NCI-H748 (cell line): ENCODE measurements at regions not wholly inside any gene's neighbourhood (a gene's known extent, or its start where the extent isn't known, plus 50 kb on each side); places are given as distances from the start of the nearest gene placed in this dataset.
"Not testable (repeated sequence)": the region's sequence is repeated elsewhere in the genome, so short reads cannot be mapped to it uniquely, and the experiment has no call there.

Source experiments
- DNase-seq: peaks from one replicate; lab custom pipeline; 2025; ENCODE audit not compliant: unreplicated experiment; lab: John Stamatoyannopoulos, UW

DNA sequence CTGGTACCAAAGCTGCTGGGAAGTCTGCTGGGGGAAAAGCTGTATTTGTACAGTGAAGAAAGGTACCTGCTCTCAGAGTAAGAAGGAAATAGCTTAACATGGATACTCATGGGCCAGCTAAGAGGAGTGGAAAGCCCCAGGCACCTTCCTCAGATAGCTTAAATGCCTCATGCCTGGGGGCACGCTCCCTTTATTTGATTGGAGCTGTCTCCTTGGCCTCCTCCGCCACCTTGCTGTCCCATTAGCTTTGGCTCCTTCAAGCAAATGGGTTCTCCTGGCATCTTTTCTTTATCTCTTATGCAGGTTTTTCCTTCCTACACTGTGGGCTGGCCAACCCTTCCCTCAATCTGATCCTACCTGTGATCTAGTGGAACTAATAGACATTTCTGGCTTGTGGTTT, 318.5 kb downstream of the SH2D4B start:
- DNase-seq, result no peak

DNA sequence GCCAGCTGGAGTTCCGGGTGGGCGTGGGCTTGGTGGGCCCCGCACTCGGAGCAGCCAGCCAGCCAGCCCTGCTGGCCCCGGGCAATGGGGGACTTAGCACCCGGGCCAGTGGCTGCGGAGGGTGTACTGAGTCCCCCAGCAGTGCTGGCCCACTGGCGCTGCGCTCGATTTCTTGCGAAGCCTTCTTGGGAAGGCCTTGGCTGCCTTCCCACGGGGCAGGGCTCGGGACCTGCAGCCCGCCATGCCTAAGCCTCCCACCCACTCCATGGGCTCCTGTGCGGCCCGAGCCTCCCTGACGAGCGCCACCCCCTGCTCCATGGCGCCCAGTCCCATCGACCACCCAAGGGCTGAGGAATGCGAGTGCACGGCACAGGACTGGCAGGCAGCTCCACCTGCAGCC, 321.6 kb downstream of the SH2D4B start:
- not testable (repeated sequence) for DNase-seq

DNA sequence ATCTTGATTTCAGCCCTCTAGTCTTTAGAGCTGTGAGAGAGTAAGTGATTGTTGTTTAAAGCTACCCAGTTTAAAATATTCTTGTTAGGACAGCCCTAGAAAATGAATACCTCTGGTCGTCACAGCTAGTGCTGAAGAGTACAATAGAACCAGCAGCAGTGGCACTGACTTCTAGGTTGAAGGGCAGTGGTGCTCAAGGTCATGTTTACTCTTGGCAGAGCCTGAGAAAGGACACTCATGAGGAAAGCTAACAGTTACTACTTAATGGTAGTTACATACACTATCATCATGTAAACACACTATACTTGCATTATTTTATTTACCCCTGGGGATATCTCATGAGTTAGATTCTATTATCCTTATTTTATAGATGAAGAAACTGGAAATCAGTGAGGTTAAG, 323.0 kb downstream of the SH2D4B start:
- DNase-seq, result no peak

DNA sequence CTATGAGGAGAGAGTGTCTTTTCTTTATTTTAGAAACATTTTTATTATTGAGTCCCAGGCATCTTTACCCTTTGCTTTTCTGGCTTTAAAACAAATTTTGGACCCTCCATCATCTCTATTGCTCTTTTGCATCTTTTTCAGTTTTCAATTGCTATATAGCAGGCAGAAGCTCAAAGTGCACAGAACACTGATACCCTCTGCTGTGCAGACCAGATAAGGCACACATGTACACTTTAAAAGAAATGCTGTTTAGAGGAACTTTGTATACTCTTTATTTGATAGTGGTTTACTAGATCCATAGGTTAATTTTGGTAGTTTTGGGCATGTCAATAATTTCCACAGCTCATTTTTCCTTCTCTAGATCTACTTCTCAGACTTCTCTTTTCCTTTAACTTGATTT, 324.2 kb downstream of the SH2D4B start:
- DNase-seq, result no peak

DNA sequence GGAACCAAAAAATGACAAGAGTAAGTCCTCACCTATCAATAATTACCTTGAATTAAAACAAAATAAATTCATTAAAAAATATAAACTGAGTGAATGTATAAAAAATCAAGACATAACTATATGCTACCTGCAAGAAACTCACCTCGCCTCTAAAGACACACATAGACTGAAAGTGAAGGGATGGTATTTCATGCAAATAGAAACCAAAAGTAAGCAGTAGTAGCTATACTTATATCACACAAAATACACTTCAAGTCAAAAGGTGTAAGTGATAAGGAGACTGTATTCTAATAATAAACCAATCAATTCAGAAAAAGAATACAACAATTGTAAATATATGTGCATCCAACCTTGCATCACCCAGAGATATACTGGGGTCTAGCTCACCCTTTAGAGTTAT, 332.6 kb downstream of the SH2D4B start:
- no peak for DNase-seq

DNA sequence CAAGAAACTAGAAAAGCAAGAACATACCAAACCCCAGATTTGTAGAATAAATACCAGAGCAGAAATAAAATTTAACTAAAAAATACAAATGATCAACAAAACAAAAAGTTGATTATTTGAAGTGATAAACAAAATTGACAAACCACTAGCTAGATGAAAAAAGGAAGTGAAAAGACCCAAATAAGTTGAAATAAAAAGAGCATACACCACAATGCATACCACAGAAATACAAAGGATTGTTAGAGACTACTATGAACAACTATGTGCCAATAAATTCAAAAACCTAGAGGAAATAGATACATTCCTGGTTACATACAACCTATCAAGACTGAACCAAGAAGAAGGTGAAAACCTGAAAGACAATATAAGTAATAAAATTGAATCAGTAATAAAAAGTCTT, 333.4 kb downstream of the SH2D4B start:
- DNase-seq, result no peak

DNA sequence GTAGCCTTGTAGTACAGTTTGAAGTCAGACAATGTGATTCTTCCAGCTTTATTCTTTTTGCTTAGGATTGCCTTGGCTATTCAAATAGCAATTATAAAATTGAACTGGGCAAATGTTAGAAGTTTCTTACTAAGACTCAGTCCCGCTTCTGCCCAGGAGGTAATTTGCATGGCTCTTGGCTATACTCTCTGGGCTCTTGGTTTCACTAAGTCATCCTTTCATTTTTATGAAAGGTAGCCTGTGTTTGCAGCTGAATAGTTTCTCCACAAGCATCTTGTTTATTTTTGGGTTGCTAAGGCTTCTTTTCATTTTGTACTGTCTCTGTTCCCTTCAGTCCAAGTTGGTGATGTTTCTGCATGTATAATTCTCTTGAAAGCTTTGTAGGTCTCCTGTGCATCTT, 340.6 kb downstream of the SH2D4B start:
- no peak for DNase-seq

DNA sequence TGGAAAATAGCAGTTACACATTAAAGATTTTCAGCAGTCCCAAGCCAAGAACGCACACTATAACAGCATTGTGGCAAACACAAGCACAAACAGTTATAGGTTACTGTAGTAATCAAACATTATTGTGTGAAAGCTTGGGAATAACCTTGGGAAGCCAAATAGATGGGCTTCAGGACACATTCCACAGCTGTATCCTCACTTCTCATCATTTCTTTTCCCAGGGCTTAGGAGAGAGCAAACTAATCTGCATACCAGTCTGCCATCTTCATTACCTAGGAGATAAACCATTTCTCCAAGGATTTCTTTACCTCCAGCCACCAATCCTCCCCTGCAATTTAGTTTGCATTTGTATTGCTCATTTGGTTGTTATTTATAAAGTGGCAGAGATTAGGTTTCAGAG, 352.4 kb downstream of the SH2D4B start:
- no peak for DNase-seq

DNA sequence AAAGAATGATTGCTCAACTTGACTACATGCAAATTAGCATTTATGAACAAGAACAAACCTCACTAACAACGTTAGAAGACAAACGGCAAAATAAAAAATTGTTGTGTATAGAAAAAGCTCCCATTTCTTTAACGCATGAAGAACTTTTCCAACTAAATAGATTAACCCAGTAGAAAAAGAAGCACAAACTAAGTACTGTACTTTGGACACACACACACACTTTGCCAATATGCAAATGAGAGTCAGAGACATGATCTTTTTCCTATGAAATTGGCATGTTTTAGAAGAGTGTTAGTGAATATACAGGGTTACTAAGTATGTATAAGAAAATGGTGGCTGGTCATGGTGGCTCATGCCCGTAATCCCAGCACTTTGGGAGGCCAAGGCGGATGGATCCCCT, 355.6 kb downstream of the SH2D4B start:
- DNase-seq, result no peak

DNA sequence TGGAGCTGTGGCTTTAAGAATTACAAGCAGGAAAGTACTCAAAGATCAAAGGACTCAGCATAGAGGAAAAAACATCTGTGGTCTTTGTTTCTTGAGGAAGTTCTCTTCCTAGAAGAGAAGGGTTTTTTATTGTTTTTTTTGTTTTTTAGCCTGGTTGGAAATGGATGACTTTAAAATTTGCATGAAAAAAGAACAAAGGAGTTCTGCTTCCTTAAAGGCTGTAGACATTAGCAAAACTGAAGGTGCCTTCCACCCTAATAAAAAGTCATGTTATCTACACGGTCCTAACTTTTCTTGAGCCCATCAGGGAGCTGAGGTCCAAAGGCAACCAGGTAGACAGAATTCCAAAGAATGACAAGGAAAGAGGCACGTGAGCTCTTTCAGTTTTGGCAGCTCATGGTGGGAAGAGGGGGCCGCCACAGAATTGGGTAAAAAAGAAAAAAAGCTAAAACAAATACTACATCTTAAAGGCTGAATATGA, 356.6 kb downstream of the SH2D4B start:
- DNase-seq, result no peak

DNA sequence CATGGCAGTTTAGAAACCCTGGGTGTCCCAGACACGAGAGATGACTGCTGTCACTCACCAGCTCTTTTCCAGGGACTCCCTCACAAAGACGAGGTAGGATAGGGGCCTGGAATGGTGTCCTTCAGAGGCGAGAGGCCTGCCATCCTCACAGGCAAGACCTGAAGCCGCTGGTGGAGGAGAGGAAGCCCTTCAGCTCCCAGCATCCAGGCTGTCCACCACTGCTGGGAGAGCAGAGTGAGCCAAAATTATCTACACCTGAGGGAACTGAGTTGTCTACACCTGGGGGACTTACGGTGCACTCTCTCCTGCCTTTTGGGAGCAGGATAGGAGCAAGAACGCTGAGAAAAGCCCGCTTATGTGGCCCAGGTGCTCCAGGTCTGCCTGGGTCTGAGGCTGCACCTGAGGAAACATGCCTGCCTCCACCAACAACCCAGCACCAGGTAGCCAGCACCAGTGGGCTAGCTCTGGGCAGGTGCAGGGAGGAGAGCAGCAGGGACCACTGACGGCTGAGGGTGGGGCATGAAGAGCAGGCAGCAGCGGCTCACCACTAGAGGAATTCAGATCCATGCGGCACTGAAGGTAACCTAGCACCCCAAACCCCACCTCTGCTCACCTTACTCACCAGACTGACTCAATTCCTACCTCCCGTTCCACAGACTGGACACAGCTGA, 357.2 kb downstream of the SH2D4B start:
- no peak for DNase-seq

DNA sequence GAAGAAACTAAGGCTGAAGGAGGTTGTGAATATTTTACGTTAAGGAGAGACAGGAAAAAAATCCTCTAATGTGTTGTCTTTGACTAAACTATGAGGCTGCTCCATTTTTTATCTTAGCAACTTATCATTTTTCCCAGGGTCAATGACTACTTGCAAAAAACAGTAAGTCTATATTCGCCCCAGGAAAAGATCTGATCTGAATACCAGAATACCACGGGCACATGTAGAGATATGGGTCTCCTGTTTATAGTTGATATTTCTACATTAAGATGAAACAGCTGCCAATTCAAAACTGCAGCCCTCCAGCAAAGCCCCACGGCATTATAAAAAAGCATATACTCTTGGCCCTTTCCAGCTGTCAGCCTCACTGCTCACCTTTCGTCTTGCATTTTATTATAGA, 358.4 kb downstream of the SH2D4B start:
- DNase-seq, result no peak

DNA sequence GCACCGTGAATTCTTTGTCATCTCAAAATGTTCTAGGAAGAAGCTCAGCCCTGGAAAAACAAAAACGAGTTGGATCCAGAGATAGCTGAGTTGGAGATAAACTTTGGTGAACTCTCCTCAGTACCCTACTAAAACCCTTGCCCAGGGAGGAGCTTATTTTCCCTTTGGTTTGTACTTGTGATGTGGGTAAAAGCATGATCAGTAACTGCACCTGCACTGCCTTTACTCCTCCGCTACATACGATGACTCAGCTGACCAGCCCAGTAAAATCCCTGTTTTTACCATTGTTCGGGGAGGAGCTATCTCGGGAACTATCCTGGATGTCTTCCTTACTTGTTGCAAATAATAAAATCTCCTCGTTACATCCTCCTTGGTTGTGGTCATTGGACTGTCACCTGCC, 359.3 kb downstream of the SH2D4B start:
- DNase-seq, result no peak

DNA sequence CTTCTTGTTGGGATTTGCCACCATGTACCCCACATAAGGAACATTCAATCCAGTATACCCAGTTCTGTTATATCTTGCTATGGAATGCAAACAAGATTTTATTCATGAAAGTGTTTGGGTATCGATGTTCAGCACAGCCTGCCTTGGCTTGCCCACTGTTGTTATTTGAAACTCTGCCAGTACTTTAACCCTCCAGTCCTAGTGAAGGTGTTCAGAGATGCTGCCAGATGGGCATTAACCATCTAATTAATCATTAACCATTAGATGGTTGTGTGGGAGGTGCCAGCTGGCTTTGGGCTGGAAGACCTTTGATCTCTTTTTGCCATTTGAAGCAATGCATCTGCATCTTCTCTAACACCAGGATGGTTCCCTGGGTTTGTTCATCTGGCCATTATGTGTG, 363.0 kb downstream of the SH2D4B start:
- DNase-seq, result no peak

DNA sequence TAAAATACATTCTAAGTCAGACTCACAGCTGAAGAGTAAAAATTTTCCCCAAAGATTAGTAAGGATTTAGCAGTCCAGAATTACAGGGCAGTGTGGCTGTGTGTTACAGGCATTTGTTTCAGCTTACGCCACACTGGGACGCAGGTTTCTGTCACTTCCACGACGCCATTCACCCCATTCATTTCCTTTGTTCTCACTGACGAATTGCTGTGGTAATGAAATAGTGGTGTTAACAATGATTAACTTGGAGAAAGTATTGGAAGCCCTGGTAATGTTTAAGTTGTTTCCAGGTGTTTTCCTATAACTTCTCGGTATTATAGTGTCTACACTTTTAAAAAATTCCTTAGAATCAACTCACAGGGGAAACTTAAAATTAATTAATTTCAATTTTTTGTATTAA, 370.9 kb downstream of the SH2D4B start:
- no peak for DNase-seq

DNA sequence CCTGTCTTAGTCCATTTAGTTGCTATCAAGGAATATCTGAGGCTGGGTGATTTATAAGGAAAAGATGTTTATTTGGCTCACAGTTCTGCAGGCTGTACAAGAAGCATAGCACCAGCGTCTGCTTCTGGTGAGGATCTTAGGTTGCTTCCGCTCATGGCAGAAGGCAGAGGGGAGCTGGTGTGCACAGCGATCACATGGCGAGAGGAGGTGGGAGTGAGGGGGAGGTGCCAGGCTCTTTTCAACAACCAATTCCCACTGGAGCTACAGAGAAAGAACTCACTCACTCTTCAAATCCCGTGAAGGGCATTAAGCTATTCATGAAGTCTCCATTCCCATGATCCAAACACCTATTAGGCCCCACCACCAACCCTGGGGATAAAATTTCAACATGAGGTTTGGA, 371.6 kb downstream of the SH2D4B start:
- DNase-seq, result no peak

DNA sequence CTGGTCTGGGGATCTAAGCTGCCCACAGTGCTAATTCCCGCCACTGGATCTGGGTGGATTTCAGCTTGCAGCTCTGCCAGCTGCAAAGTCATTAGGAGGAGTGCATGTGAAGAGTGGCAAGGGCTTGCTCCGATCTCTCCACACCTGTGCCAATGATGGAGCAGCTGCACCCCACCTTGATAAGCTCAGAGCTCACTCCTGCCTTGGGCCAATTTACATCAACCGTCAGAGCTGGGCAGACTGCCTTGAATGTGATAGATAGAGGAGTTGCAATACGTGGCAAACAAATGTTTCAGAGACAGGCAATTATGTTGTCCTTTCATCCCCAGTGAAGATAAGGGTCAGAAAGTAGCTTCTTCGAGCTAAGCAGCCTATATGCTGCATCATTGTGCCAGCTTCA, 379.9 kb downstream of the SH2D4B start:
- no peak for DNase-seq

DNA sequence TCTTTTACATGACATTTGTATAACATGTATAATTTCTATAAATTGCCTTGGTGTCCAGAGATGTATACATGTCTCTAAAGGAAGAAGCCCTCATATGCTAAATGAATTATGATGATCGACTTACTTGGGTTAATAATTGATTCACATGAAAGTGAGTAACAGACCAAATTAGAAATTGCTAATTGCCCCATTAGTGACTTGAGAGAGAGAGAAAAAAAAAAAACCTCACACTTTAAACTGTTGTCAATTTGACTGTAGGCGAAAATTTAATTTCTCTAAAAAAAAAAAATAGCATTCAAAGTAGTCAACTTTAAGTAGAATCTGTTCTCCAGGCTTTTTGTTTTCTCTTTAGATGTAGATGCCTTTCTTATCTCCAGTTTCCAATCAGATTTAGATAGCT, 383.3 kb downstream of the SH2D4B start:
- DNase-seq, result no peak

DNA sequence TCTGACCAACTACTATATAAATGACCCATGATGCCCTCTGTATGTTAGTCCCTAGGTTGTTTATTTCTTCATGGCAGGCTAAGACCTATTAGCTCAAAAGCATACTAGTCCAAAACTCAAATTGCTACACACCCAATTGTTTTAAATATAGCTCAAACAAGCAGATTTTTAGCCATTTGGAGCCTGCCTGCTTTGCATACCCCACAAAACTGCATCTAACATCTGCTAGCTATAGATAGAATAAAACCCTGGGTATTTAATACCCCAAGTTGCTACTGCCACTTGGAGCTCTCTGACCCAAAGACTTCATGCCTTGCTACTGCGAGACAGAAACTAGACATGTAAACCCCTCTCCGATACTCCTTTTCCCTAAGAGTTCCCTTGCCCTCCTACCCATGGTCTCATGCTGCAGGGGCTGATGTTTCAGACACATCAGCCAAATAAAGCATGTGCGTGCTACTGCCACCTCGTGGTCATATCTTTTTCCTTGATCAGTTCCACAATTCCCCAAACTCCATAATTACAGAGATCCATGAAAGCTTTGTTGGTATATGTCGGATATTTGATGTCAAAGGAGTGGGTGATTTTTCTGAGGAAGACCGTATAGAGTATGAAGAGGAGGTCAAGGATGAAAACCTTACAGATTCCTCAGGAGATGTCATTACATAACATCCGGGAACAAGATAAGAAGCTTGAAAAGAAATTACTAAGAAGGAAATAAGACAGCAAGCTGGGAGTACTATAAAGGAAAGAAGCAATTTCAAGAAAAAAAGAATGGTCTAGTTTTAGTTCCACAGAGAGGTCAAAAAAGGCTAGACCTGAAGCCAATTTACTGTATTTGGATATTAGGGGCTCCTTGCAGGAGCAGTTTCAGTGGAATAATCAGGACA, 386.6 kb downstream of the SH2D4B start:
- DNase-seq, result peak; percentile 20

DNA sequence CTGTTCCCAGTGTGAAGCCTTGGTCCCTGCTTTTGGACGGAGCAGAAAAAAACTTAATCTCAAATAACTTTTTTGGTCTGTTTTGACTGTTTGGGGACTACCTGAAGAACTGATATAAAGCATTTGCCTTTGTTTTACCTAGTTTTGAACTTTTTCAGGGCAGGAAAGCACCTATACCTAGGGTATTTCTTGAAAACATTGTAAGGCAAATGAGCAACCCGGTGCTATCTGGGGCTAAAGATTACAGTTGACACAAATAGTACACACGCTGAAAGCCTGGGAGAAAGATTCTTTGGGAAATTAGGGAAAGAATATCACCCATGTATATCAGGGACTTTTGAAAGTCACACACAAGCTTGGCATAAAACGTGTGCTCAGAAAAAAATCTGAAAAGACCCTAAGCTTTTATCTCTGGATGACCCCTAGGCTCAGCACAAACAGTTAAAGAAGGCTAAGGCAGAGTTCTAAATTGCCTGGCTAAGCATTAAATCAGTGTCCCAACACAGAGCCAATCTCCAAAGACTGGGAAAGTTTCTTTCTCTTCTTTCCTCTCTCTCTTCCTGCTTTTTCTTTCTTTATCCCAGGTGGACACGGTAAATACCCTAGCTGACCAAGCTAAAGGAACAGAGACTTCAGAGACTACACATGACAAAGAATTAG, 389.8 kb downstream of the SH2D4B start:
- DNase-seq, result no peak

DNA sequence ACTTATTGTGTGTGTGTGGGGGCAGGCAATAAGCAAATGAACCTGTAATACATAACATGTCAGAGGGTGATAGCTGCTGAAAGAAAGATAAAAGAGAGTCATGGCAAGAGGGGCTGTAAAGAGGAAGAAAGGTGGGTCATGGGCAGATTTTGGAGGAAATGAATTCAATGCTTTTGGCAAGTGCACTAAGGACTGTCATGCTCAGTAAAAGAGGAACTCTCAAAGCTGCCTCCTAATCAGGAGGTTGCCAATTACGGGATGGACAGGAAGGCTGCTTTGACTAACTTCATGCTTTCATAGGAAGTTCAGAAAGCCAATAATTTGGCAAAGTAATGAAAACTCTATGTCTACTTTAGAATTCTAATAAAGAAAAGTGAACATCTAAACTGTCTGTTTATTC, 401.2 kb downstream of the SH2D4B start:
- DNase-seq, result no peak

DNA sequence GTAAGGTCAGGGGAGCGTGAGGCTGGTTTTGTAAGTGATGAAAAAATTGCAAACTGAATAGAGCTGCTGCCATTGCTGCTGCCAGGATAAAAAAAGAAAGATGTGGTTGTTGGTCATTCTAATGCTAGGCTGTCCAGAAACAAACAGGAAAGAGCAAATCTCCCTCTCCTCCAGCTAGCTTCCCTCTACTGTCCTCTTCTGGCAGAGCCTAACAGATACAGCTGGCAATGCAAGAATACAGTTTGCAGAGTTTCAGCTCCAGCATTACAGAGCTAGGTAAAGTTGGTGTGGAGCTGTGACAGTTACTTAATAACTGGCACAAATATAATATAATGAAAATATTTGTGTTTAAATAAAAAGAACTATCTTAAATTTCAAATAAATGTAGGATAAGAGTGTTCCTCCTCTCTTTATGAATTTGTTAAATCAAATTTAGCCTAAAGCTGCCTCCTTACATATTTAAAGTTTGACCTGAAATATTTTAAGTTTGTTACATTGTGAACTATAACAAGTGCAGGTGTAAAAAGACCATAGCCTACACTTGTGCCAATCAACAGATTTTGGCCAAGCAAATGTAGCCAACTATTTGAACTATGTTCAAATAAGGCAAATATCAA, 407.7 kb downstream of the SH2D4B start:
- no peak for DNase-seq
